GM21526 (cell line): ENCODE measurements at regions not wholly inside any gene's neighbourhood (a gene's known extent, or its start where the extent isn't known, plus 50 kb on each side); places are given as distances from the start of the nearest gene placed in this dataset.
"Not testable (repeated sequence)": the region's sequence is repeated elsewhere in the genome, so short reads cannot be mapped to it uniquely, and the experiment has no call there.

Experiments
- ATAC-seq: cut with Tn5 transposase; IDR thresholded peaks from one replicate; pipeline ENCODE4 v1.9.1; 2021; ENCODE audit warnings: moderate library complexity; ENCODE audit not compliant: unreplicated experiment, low FRiP score

DNA sequence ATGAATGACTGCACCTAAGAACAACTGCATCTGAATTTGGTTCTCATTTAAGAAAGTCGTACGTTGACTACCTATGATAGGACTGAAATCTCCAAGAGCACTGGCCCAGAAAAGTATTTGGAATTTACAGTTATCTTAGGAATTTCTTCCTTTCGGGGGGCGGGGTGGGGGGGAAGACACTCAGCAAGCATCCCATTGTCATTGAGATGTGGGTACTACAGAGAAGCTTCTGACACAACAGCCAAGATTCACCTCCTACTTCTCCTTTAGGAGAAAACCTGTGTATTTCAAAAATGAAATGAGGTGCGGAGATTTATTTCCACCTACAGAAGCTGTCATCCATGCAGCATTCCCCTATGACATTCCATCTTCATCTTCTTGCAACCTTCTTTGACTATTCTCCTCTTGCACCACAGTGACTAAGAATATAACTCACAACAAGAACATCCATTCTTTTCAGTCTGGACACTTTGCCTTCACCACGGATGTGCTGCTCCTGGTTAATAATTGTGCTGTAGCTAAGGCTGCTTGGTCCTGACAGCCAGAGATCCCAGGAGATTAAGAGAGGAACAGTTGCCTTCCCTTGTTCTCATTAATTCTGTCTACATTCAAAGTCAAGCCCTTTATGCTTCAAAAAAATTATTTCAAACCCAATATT, 98.4 kb upstream of the FRMD4A start:
- ATAC-seq, result no peak

DNA sequence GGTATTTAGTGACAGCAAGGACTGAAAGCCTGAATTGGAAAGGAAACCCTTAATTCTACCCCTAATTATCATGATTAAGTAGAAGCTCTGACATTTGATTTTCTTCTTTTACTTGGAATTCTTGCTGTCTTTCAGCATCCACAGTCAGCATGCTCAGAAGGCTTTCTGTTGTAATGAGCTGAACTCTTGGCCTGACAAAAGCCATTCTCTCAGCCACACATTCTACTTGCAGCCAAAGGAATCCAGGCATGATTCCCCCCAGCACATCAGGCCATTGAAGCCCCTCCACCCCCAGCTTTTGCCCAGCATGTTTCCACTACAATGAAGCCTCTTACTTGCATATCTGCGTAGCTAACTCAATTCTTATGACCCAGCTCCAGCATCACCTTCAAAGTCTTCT, 94.3 kb upstream of the FRMD4A start:
- ATAC-seq, result no peak

DNA sequence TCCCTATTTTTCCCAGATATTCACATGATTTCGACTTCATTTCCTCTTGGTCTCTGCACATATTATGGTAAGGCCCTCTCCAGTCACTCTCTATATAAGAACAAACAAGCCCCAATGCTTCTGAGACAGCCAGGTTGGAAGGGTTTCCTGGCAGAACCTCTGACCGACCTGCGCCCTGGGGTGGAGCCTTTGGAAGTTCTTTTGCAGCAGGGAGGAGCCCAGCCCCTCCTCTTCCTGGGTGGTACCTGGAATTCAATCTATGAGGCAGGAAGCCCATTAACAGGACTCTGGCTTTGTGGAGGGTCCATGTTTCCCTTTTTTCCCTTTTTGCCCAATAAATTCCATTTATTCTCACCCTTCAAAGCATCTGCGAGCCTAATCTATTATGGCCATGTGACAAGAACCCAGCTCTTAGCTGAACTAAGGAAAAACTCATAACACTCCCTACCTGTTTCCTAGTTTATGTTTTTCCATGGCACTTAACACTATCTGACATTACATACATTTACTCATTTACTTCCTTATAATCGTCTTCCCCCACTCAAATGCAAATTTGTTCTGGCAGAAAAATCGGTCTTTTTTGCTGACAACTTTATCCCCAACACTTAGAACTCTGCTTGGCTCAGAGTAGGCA, 92.5 kb upstream of the FRMD4A start:
- no peak for ATAC-seq

DNA sequence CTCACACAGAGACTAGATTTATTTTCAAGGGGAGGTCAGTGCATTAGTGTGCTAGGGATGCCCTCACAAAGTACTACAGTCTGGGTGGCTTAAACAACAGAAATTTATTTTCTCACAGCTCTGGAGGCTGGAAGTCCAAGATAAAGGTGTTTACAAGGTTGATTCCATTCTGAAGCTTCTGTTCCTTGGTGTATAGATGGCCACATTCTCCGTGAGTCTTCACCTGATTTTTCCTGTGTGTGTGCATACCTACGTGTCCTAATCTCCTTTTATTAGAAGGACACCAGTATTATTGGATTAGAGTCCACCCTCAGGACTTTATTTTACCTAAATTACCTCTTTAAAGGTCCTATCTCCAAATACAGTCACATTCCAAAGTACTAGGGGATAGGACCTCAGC, 91.7 kb upstream of the FRMD4A start:
- no peak for ATAC-seq

DNA sequence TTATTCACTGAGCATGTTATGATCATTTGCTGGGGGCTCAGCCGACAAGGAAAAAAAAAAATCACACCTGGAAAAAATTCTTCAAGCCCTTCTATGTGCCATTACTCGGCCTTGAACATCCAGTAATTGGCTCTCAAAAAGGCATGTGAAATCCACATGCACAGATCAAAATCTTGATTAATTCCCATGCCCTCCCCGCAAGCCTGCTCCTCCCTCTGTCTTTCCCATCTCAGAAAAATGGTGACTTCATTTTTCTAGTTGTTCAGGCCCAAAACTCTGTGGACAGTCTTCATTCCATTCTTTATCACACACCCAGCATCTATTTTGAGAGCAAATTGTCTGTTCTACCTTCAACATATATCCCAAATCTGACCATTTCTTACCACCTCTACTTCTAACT, 91.2 kb upstream of the FRMD4A start:
- no peak for ATAC-seq

DNA sequence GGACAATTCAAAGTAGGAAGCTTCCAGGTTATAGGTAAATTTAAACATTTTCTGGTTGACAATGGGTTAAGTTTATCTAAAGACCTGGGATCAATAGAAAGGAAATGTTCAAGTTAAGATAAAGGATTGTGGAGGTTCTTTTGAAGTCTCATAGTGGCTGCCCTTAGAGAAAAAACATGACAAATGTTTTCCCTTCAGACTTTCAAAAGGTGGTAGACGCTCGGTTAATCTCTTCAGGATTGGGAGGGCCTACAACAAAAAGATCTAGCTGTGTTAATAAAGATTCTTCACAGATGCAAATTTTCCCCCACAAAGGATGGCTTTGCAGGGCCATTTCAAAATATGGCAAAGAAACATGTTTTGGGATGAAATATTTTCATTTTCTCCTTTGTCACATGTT, 86.6 kb upstream of the FRMD4A start:
- ATAC-seq, result not testable (repeated sequence)

DNA sequence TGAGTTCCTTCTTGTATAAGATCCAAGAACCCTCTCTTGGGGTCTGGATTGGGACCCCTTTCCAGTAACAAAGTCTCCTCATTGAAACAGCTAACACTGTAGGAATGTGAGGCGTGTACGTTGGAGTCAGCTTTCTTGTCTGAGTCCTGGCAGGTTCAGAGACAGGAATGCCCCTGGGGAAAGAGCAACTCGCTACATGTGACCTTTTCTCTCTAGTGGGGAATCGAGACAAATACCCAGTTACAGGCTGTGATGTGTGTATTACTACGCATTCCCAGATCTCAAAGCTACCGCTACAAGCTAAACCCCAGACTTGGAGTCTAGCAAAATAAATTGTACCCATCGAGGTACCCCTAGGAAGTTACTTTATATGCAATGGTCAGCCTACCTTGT, 85.6 kb upstream of the FRMD4A start:
- no peak for ATAC-seq

DNA sequence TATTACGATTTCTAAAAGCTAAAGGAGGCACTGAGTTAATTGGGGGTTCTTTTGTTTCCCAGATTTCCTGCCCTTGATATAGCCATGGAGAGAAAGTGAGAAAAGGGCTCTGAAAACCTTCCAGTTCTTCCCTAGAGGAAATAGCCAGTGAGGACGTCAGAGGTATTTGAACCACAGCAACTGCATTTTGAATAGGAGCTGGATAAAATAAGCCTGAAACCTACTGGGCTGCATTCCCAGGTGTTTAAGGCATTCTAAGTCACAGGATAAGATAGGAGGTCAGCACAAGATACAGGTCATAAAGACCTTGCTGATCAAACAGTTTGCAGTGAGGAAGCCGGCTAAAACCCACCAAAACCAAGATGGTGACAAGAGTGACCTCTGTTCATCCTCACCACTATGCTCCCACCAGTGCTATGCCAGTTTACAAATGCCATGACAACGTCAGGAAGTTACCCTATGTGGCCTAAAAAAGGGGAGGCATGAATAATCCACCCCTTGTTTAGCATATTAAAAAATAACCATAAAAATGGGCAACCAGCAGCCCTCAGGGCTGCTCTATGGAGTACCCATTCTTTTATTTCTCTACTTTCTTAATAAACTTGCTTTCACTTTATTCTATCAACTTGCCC, 85.1 kb upstream of the FRMD4A start:
- ATAC-seq, result no peak

DNA sequence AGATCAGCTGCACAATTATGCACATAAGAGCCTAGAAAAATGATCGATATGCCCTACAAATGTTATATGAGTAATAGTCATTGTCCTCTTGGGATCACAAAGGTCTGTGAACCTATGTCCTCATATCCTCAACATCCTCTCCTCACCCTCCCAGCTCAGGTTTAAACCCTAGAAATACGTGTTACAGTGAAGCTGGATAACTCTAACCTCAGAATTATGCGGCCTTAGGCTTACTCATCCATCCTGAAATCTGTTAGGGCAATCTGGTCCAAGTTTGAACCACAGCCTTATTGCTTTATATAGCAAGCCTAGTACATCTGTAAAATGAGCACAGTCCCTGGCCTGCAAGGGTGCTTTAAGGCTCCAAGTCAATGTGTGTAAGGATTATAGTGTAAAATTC, 84.2 kb upstream of the FRMD4A start:
- ATAC-seq, result no peak

DNA sequence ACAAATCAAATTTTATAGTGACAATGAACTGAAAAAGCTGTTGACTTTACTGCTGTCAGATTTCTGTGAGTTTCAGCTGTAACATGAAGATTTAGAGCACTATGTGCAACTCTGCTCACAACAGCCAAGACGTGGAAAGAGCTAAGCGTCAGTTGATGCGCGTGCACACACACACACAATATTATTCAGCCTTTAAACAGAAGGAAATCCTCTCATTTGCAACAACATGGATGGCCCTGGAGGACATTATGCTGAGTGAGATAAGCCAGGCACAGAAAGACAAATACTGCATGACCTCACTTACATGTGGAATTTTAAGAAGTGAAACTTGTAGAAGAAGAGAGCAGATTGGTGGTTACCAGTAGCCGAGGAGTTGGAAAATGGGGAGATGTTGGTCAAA, 82.8 kb upstream of the FRMD4A start:
- no peak for ATAC-seq

DNA sequence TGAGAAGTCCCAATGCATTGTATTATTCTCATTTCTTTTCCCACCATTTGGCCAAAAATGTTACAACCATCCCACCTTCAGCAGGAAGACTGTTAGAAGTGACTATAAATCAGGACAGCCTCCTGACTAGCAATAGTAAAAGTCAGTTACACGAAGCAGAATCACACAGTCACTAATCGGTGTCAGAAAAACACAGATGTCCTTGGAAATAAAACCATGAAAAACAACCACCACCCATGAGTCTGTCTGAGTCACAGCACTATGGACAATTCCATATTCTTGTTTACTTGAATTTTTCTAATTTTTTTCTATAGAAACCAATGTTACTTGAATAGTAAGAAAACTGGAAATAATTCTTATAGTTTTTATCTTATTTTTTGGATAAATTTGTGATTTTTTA, 81.9 kb upstream of the FRMD4A start:
- no peak for ATAC-seq

DNA sequence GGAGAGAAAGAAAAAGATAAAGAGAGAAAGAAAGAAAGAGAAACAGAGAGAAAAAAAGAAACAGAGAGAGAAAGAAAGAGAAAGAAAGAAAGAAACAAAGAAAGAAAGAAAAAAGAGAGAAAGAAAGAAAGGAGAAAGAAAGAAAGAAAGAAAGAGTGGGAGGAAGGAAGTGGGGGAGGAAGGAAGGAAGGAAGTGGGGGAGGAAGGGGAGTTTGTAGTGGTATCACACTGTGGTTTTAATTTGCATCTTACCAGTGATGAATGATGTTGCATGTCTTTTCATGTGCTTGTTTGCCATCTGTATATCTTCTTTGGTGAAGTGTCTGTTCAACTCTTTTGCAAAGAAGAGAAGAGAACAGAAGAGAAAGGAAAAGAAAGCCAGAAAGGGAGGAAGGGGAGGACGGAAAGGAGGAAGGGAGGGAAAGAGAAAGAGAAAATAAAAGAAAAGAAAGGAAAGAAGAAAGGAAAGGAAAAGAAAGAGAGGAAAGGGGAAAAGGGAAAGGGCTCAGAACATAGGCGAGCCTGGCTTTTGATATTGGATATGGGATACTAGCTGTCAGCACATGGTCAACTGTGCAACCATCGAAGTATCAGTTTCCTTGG, 79.2 kb upstream of the FRMD4A start:
- no peak for ATAC-seq

DNA sequence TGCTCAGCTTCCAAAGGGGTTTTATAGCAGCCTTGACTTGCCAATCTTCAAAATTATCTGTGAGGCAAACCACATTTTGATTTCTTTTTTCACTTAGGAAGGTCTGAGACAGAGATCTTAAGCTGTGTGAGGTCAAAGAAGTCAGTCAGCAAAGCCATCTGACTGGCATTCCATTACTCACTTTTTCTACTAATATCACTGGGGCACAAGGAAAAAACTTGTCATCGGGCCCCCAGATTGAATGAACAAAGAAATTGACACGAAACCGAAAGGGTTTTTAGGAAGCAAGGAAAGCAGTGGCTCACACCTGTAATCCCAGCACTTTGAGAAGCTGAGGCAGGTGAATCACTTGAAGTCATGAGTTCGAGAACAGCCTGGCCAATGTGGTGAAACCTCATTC, 78.5 kb upstream of the FRMD4A start:
- ATAC-seq, result no peak

DNA sequence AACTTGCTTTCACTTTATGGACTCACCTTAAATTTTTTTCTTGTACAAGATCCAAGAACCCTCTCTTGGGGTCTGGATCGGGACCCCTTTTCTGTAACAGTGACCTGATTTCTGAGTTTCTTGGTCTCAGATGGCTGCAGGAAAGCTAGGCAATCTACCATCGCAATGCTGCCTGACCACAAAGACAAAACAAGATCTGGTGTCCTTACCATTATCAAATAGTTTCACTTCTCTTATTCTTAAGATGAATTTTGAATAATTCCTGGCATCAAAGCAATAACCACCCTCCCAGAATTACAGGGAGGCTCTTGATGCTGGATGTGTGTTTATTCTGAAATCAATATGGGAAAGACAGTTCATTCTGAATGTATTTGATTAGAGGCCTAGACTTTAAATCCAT, 77.4 kb upstream of the FRMD4A start:
- no peak for ATAC-seq

DNA sequence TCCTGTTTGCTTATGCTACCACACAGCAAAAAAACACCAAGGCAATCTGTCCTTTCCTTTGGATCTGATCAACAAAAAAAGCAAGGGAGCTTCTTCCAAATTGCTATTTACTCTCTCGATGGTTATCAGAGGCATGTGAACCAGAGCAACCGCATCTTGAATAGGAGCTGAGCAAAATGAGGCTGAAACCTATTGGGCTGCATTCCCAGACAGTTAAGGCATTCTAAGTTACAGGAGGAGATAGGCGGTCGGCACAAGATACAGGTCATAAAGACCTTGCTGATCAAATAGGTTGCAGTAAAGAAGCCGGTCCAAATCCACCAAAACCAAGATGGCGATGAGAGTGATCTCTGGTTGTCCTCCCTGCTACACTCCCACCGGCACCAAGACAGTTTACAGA, 76.8 kb upstream of the FRMD4A start:
- ATAC-seq, result no peak

DNA sequence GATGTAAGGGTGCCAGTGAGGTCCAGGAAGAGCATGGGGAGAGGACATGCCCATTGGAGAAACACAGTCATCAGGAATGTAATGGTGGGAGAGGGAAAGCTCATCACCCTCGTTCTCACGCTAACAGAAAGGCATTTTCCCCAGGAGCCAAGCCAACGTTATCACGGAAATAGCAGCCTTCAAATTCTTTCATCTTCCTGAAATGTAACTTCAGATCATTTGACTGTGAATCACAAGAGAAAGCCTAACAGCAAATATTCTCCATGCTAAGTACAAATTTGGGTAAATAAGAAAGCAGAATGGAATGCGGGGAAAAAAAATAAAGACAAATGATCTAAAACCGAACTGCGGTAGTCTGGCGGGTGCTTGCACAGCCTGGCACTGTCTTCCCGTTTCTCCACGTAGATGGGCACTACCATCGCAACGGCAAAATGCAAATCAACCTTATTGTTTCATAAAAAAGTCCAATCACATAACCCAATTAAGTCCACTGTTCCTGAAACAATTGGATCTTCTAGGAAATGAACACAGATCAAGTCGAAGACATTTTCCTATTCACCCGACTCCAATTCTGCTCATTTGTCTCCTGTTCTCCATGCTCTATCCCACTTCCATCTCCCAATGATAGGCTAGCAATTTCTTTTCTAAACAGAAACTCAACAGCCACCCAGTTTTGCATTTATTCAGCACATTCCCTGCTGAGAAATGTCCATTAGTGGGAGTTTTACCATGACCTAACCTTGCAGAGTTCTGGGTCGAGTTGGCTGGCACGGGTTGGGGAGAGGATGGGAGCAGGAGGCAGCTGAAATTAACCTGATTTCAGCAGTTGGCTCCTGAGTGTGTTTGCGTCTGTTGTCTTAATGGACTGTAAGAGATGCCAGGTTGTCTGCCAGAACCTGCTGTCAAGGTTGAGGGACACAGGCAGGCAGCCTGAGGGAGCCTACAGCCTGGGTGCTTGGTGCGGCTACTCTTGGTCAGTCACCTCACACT, 74.6 kb upstream of the FRMD4A start:
- no peak for ATAC-seq

DNA sequence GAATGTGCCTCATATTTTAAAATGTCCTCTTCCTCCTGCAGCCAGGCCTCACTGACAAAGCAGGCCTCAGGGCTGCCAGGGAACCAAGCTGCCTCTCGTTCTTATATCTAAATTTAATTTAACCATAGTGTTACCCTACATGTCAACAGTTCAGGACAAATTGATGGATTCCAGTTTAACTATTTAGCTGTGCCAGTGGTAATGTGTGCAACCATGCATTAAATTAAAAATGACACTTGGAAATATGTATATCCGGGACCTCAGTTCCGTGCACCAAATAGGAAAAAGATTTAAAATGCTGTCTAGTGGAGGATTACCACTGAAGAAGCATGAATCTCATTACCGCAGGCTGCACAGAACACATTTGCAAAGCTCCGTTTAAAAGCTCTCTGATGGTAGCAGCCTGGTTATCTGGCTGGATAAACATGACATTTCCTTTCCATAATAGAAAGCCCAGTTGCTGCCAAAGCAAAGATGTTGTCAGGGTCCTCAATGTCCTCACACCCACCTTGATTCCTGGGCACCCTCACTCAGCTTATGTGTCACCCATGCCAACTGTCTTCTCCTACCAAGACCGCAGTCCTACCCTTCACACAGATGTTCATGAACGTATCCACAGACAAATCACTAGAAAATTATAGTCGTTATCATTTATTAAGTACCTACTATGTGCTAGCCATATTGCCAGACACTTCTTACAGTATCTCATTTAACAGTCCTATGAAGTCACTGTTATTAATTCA, 73.3 kb upstream of the FRMD4A start:
- ATAC-seq, result no peak

DNA sequence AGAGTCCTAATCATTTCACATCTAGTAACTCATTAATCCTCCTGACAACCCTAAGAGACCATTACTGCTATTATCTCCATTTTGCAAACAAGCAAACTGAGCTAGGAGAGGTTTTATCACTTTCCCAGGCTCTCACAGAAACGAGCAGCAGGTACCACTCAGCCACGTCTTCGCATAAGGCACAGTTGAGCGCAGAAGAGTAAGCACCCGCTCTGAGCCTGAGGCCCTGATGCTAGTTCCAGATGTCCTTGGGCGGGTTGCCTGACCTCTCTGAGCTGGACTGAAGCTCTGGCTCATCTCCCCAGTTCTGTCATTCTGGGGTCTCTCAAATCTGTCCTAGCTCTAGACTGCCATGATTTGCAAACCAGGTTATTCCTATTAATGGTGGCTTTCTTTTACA, 72.6 kb upstream of the FRMD4A start:
- no peak for ATAC-seq

DNA sequence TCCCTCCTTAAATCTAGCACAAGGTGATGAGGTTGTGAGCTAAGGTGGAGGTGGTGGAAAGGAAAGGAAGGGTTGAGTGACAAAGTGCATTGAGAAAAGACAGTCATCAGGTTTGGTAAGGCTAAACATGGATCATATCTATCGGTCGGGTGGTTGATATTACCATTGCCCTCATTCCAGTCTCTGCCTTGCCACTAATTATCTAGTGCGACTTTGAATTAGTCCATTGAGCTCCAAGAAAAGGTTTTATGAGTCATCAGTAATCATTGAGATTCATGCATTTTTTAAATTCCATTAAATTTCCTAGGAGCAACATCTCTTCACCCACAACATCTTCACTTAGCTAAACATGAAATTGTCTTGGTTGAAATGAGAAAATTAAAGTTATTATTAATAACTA, 68.9 kb upstream of the FRMD4A start:
- no peak for ATAC-seq

DNA sequence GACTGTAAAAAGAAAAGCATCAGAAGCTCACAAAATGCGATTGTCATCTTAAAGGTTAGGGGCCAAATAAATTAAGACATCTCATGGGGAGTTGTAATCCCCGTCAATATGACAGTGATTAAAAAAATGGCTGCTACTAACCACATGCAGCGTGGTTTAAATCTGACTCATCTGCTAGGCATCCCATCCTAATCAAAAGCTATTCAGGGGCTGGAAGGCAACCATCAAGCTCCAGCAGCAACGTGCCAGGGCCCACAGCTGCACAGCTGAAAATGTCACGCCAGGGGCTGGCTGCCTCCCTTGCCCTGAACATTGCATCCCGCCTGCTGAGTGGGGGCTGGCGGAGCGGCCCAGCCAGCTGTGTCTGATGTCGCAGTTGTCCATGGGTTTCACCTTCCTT, 66.3 kb upstream of the FRMD4A start:
- ATAC-seq, result no peak
